Mucosa of stomach (tissue), 1 donor: ENCODE measurements at regions not wholly inside any gene's neighbourhood (a gene's known extent, or its start where the extent isn't known, plus 50 kb on each side); places are given as distances from the start of the nearest gene placed in this dataset.

Experiments used
- H3K27me3 ChIP-seq: one replicate; pipeline ENCODE4 v1.7.0; 2013; ENCODE audit warnings: mild to moderate bottlenecking, low read length; ENCODE audit not compliant: control insufficient read depth, insufficient read depth
- H3K36me3 ChIP-seq: one replicate; pipeline ENCODE4 v1.7.0; 2013; ENCODE audit warnings: low read length; ENCODE audit not compliant: control insufficient read depth, insufficient read depth
- H3K4me1 ChIP-seq: one replicate; pipeline ENCODE4 v1.7.0; 2013; ENCODE audit warnings: mild to moderate bottlenecking, low read length; ENCODE audit not compliant: control insufficient read depth, insufficient read depth
- H3K4me3 ChIP-seq: one replicate; pipeline ENCODE4 v1.7.0; 2013; ENCODE audit warnings: low read length
- H3K9ac ChIP-seq: one replicate; pipeline ENCODE4 v1.7.0; 2013; ENCODE audit warnings: mild to moderate bottlenecking, low read length, moderate library complexity
- H3K9me3 ChIP-seq: one replicate; pipeline ENCODE4 v1.7.0; 2013; ENCODE audit warnings: mild to moderate bottlenecking, low read length, moderate library complexity; ENCODE audit not compliant: control insufficient read depth
- donor health status: Pancreatic carcinoma.

DNA sequence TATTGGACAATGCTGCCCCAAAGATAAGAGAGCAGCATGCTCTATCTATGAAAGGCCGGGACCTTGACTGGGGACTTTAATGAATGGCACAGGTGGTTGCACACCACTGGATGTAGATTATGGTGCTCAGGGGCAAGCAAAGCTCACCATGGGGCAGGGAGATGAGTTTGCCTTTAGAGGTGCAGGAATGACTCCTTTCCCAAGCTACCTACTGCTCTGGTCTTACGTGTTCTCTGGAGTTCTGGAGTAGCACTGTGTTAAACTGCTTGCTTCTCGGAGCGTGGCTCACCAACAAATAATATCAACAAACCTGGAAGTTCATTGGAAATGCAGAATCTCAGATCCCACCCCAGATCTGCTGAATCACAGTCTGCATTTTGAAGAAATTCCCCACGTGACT is 445.3 kb downstream of the RPS24 start:
- H3K36me3 ChIP-seq: no peaks in the 10 kb centered on the region
- no peaks in the 10 kb centered on the region for H3K27me3 ChIP-seq
- no peak overlapping the region for H3K4me3 ChIP-seq
- H3K9me3 ChIP-seq: no peaks in the 10 kb centered on the region
- no peaks in the 10 kb centered on the region for H3K4me1 ChIP-seq
- H3K9ac ChIP-seq: no peak overlapping the region

DNA sequence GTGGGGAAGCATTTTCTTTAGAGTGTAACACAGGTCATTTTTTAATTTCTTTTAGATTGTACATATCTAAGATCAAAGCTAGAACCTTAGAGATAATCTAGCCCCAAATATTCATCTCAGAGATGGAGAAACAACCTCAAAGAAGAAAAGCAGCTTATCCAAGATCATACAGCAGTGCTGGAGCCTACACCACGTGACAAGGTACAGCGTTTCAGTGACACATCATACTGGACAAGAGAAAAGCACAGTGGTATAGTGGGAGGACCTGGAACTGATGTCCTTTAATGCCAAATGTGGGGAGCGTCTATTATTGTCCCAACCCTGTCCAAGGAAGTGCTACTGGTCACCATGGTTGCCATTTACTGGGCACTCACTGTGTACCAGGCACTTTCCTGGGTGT is 445.8 kb downstream of the RPS24 start:
- Histone ChIP-seq H3K4me3 (no peak overlapping the region), H3K27me3 (no peaks in the 10 kb centered on the region), H3K36me3 (no peaks in the 10 kb centered on the region), H3K9me3 (no peaks in the 10 kb centered on the region), H3K9ac (no peak overlapping the region), H3K4me1 (no peaks in the 10 kb centered on the region)

- H3K27me3 ChIP-seq: no peaks in the 10 kb centered on the region
- no peaks in the 10 kb centered on the region for H3K36me3 ChIP-seq
- H3K4me1 ChIP-seq: no peaks in the 10 kb centered on the region
- no peaks in the 10 kb centered on the region for H3K9me3 ChIP-seq
- H3K4me3 ChIP-seq: no peak overlapping the region
- no peak overlapping the region for H3K9ac ChIP-seq
Observed at GRCh38 chr10:78481842-78482241, 448.2 kb downstream of the RPS24 start.

GRCh38 chr10:78483641-78484040 is 450.0 kb downstream of the RPS24 start:
- Histone ChIP-seq H3K4me1 (no peaks in the 10 kb centered on the region), H3K36me3 (no peaks in the 10 kb centered on the region), H3K9ac (no peak overlapping the region)

GRCh38 chr10:78489034-78489433 is 455.4 kb downstream of the RPS24 start:
- Histone ChIP-seq H3K36me3 (no peaks in the 10 kb centered on the region), H3K27me3 (no peaks in the 10 kb centered on the region), H3K9ac (no peak overlapping the region), H3K4me3 (no peak overlapping the region), H3K9me3 (no peaks in the 10 kb centered on the region), H3K4me1 (no peaks in the 10 kb centered on the region)

More at GRCh38 chr10:78483641-78484040, 450.0 kb downstream of the RPS24 start:
- H3K27me3 ChIP-seq: no peaks in the 10 kb centered on the region
- no peak overlapping the region for H3K4me3 ChIP-seq
- H3K9me3 ChIP-seq: no peaks in the 10 kb centered on the region

DNA sequence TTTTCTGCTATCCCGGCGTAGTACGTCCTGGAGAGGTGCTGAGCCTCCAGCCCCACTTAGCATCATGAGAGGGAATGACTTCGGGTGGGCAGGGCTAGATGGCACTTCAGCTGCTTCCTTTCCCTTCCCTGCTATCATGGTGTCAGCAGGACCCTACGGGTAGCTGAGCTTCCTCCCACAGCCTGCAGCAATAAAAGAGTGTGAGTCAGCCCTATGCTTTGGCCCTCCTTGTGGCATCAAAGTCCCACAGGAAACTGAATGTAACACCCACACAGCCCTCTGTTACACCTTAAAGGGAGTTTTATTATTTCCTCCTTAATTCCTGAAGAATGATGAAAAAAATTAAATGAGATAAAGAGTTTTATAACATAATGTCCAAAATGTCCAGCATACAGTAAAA is 458.1 kb downstream of the RPS24 start:
- Histone ChIP-seq H3K4me3 (no peak overlapping the region), H3K9ac (no peak overlapping the region), H3K27me3 (no peaks in the 10 kb centered on the region), H3K36me3 (no peaks in the 10 kb centered on the region), H3K4me1 (no peaks in the 10 kb centered on the region), H3K9me3 (no peaks in the 10 kb centered on the region)

DNA sequence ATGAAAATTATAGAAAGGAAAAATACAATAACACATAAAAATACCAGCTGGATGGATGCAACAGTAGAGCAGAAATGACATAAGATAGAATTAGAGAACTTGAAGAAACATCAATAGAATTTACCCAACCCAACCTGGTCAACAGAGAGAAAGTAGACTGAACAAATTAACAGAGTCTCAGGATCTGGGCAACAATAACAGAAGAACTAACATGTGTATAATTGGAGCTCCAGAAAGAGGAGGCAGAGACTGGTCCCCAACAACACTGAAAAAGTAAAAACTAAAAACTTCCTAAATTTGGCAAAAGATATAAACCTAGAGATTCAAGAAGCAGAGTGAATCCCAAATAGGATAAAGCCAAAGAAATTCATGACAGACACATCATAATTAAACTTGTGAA is 458.8 kb downstream of the RPS24 start:
- H3K4me3 ChIP-seq: no peak overlapping the region
- no peaks in the 10 kb centered on the region for H3K9me3 ChIP-seq
- no peak overlapping the region for H3K9ac ChIP-seq
- no peaks in the 10 kb centered on the region for H3K36me3 ChIP-seq
- H3K4me1 ChIP-seq: no peaks in the 10 kb centered on the region
- H3K27me3 ChIP-seq: no peaks in the 10 kb centered on the region

DNA sequence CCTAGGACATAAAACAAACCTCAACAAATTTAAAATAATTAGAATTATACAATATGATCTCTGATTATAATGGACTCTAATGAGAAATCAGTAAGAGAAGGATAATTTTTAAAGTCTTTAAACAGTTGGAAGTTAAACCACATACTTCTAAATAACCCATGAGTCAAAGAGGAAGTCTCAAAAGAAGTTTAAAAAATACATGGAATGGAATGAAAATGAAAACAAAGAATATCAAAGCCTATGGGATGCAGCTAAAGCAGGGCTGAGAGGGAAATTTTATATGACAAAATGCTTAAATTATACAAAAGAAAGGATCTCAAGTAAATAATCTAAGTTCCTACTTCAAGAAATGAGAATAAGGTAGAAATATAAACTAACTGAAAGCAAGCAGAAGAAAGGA is 460.5 kb downstream of the RPS24 start:
- Histone ChIP-seq H3K36me3 (no peaks in the 10 kb centered on the region), H3K4me3 (no peak overlapping the region), H3K27me3 (no peaks in the 10 kb centered on the region), H3K9ac (no peak overlapping the region), H3K9me3 (no peaks in the 10 kb centered on the region), H3K4me1 (no peaks in the 10 kb centered on the region)

DNA sequence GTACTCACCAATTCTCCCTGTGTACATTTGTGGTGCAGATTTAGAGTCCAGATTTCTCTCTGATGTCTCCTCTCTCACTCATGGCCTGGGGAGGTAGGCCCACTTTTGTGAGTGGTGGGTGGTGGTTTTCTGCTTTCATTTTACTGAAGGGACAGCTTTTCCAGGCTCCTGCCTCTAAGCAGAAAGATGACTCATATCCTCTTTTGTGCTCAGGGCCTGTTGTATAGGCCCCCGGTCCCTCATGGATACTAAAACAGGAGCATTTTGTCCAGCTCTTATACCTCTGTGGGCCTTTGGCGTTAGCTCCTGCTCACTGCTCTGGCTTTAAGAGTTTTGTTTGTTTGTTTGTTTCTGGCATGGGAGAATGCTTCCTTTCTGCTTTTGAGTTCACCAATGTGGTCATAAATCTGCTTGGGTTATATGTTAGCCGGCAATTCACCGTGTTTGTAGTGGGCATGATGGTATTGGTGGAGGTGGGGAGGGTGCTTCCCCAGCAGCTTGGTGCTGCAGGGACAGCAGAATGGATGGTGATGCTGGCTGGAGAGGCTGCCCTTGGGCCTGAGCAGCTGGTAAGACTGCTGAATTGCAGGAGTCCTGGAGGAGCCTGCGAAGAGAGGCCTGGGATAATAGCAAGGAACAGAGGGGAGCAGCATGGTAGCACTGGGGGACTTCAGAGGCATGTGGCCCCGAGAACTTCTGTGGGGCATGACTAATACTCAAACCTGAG is 468.7 kb downstream of the RPS24 start:
- H3K9ac ChIP-seq: no peak overlapping the region
- H3K4me1 ChIP-seq: no peaks in the 10 kb centered on the region
- H3K27me3 ChIP-seq: no peaks in the 10 kb centered on the region
- no peaks in the 10 kb centered on the region for H3K36me3 ChIP-seq
- H3K4me3 ChIP-seq: no peak overlapping the region
- no peaks in the 10 kb centered on the region for H3K9me3 ChIP-seq

- Histone ChIP-seq H3K9ac (no peak overlapping the region), H3K9me3 (no peaks in the 10 kb centered on the region), H3K36me3 (no peaks in the 10 kb centered on the region), H3K4me3 (no peak overlapping the region), H3K27me3 (no peaks in the 10 kb centered on the region), H3K4me1 (no peaks in the 10 kb centered on the region)
Observed at GRCh38 chr10:78504181-78504580, 470.5 kb downstream of the RPS24 start.

DNA sequence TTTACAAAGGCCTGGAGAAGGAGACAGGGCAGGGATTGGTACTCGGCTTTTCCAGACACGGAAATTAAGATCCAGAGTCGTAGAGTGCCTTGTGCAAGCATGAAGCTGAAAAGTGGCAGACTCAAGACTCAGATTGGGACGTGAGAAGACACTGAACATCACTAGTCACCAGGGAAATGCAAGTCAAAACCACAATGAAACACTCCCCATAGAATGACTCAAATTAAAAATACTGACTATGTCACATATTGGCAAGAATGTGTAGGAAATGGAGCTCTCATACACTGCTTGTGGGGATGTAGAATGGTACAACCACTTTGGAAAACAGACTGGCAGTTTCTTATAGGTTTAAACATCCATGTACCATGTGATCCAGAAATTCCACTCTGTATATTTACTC is 472.0 kb downstream of the RPS24 start:
- H3K4me1 ChIP-seq: no peaks in the 10 kb centered on the region
- no peaks in the 10 kb centered on the region for H3K36me3 ChIP-seq
- no peak overlapping the region for H3K9ac ChIP-seq
- no peaks in the 10 kb centered on the region for H3K9me3 ChIP-seq
- H3K4me3 ChIP-seq: no peak overlapping the region
- H3K27me3 ChIP-seq: no peaks in the 10 kb centered on the region

DNA sequence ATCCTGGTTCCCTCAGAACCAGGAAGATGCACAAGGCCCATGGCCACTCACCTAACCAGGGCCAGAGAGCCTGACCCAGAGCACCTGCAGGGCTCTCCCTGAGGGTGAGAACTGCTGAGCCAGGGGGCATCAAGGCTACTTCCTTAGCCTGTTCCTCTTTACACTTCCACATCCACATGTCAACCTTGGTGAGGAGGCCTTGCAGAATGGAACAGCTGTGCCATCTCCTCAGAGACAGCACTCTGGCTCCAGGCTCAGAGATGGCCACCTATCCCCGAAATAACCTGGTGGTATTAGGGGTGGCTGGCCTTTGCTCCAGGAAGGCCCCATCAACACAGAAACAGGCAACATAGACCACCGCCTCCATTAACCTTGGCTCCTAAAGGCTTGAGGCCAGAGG is 473.0 kb downstream of the RPS24 start:
- Histone ChIP-seq H3K27me3 (no peaks in the 10 kb centered on the region), H3K9me3 (no peaks in the 10 kb centered on the region), H3K4me1 (no peaks in the 10 kb centered on the region), H3K9ac (no peak overlapping the region), H3K36me3 (no peaks in the 10 kb centered on the region), H3K4me3 (no peak overlapping the region)
